Testis (tissue), 2 donors: ENCODE measurements at regions not wholly inside any gene's neighbourhood (a gene's known extent, or its start where the extent isn't known, plus 50 kb on each side); places are given as distances from the start of the nearest gene placed in this dataset.
"Not testable (repeated sequence)": the region's sequence is repeated elsewhere in the genome, so short reads cannot be mapped to it uniquely, and the experiment has no call there.

ENCODE experiments used
- DNase-seq: peaks from one replicate; pipeline ENCODE4 v3.0.0-alpha.2; 2019
- H3K27ac ChIP-seq, 2 donors: fragments of 200-600 bp; sonication (generic); one replicate each; pipeline ENCODE4 v1.5.1; 2019
- H3K27me3 ChIP-seq: fragments of 200-600 bp; sonication (generic); one replicate; pipeline ENCODE4 v1.5.1; 2019
- H3K36me3 ChIP-seq: fragments of 200-600 bp; sonication (generic); one replicate; pipeline ENCODE4 v1.5.1; 2017; ENCODE audit warnings: low read depth; ENCODE audit errors: missing control alignments
- H3K4me1 ChIP-seq: fragments of 200-600 bp; sonication (generic); one replicate; pipeline ENCODE4 v1.5.1; 2019
- H3K4me3 ChIP-seq, 2 donors: fragments of 200-600 bp; sonication (generic); one replicate each; pipeline ENCODE4 v1.5.1; 2017 to 2019
- H3K9me3 ChIP-seq: fragments of 200-600 bp; sonication (generic); one replicate; pipeline ENCODE4 v1.5.1; 2017
- CTCF ChIP-seq, 3 experiments: fragments of 450-650 bp in 2 of 3; fragments of 200-600 bp in 1 of 3; sonication (generic) in 1 of 3; IDR thresholded peaks; one replicate each; pipeline ENCODE4 v1.5.1; 2016 to 2019; ENCODE audit warnings: antibody characterized with exemption in 3 of 3, mild to moderate bottlenecking in 2 of 3, moderate library complexity in 1 of 3
- POLR2A ChIP-seq: fragments of 450-650 bp; IDR thresholded peaks from one replicate; pipeline ENCODE4 v1.6.1; 2017; ENCODE audit warnings: antibody characterized with exemption, mild to moderate bottlenecking, moderate library complexity
- WGBS, 2 donors: methylation state at CpG; one replicate each; pipeline ENCODE4 v1.1.5; 2018; 5-methylcytosine and 5-hydroxymethylcytosine counted together
- intact Hi-C: fragments of 100-400 bp; cut with DNase I; formaldehyde crosslinking; loops from one replicate; pipeline ENCODE4 v1.15.1; 2023; ENCODE audit warnings: low total_unique reads

DNA sequence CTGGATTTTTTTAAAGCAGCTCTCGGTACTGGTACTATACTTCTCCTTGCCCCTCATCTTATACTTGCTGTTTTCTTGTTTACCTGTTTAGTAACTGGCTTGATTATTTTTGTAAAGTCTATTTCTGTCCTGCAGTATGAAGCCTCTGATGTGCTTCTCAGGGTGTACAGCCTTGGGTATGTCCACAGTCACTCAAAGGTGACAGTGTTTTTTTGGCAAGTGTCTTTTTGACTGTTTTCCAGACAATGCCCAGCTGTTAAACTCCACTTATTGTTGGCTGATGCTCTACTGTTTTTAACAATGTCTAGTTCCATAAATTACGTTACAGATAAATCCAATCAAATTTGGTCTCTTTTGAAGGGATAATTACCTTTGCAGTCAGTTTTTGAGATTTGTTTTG is 475.2 kb downstream of the JRKL start:
- intact Hi-C loops = no loop called here
- Histone ChIP-seq H3K4me1 (no peaks in the 10 kb centered on the region), H3K9me3 (no peaks in the 10 kb centered on the region), H3K4me3 (no peak overlapping the region), H3K27me3 (no peaks in the 10 kb centered on the region), H3K36me3 (no peaks in the 10 kb centered on the region), H3K27ac (no peak overlapping the region)
- 91 to 99% methylated on average over 2 of the region's 2 CpGs for WGBS, 2 donors
- TF ChIP-seq POLR2A (no peak), CTCF (IDR thresholded peaks at IDR 0.05) (no peak)
- DNase-seq = no peak

GRCh38 chr11:96869207-96869606 is 479.4 kb downstream of the JRKL start:
- Histone ChIP-seq H3K9me3 (no peaks in the 10 kb centered on the region), H3K27ac (no peak overlapping the region), H3K27me3 (no peaks in the 10 kb centered on the region), H3K36me3 (no peaks in the 10 kb centered on the region), H3K4me3 (no peak overlapping the region), H3K4me1 (no peaks in the 10 kb centered on the region)
- intact Hi-C loops = no loop called here
- no peak for DNase-seq
- TF ChIP-seq CTCF (IDR thresholded peaks at IDR 0.05) = no peak
- no peak for TF ChIP-seq POLR2A

GRCh38 chr11:96875712-96876111 is 485.9 kb downstream of the JRKL start:
- no peak for DNase-seq
- Histone ChIP-seq H3K27ac (no peak overlapping the region), H3K9me3 (no peaks in the 10 kb centered on the region), H3K4me3 (no peak overlapping the region), H3K27me3 (no peaks in the 10 kb centered on the region), H3K4me1 (no peaks in the 10 kb centered on the region), H3K36me3 (no peaks in the 10 kb centered on the region)
- WGBS, 2 donors = 80 to 84% methylated on average over 4 of the region's 4 CpGs
- TF ChIP-seq CTCF (IDR thresholded peaks at IDR 0.05) (no peak), POLR2A (no peak)
- intact Hi-C loops = no loop called here

- H3K9me3 ChIP-seq = no peaks in the 10 kb centered on the region
- 76 to 84% methylated on average over 3 to 6 of the region's 6 CpGs for WGBS, 2 donors
Measured at GRCh38 chr11:96878299-96879051, 488.7 kb downstream of the JRKL start.

DNA sequence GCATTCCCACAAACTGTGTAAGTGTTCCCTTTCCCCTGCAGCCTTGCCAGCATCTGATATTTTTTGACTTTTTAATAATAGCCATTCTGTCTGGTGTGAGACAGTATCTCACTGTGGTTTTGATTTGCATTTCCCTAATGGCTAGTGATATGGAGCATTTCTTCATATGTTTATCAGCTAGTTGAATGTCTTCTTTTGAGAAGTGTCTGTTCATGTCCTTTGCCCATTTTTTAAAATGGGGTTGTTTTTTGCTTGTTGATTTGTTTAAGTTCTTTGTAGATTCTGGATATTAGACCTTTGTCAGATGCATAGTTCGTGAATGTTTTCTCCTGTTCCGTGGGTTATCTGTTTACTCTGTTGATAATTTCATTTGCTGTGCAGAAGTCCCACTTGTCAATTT is 492.8 kb downstream of the JRKL start:
- intact Hi-C loops, H3K4me3 ChIP-seq, H3K9me3 ChIP-seq, H3K4me1 ChIP-seq, H3K36me3 ChIP-seq, DNase-seq, H3K27ac ChIP-seq, H3K27me3 ChIP-seq: not testable (repeated sequence)
- 83 to 94% methylated on average over 2 of the region's 2 CpGs for WGBS, 2 donors

More at GRCh38 chr11:96878299-96879051, 488.7 kb downstream of the JRKL start:
- intact Hi-C loops = no loop called here
- Histone ChIP-seq H3K4me3 (no peak overlapping the region), H3K4me1 (no peaks in the 10 kb centered on the region), H3K27me3 (no peaks in the 10 kb centered on the region), H3K27ac (no peak overlapping the region), H3K36me3 (no peaks in the 10 kb centered on the region)
- TF ChIP-seq POLR2A (no peak), CTCF (IDR thresholded peaks at IDR 0.05) (no peak)
- no peak for DNase-seq
